ENCODE measurements at regions not wholly inside any gene's neighbourhood (a gene's known extent, or its start where the extent isn't known, plus 50 kb on each side); places are given as distances from the start of the nearest gene placed in this dataset.
A peak's percentile ranks its signal among the peaks of the same experiment; 100 is the strongest.
"Not testable (repeated sequence)": the region's sequence is repeated elsewhere in the genome, so short reads cannot be mapped to it uniquely, and the experiment has no call there.

- intact Hi-C loops (cut with DNase I), result no loop called here
- peak; percentile 59 to 92 (median 84) for DNase-seq
These were observed 253.1 kb downstream of the EFCAB11 start for GRCh38 chr14:89701211-89702043.

GRCh38 chr14:89700801-89701200 lies 253.7 kb downstream of the EFCAB11 start:
- no peak for DNase-seq
- intact Hi-C loops (cut with DNase I), result no loop called here

GRCh38 chr14:89699071-89699470 lies 255.5 kb downstream of the EFCAB11 start:
- DNase-seq, result no peak
- intact Hi-C loops (cut with DNase I), result no loop called here

GRCh38 chr14:89697281-89698060 lies 257.1 kb downstream of the EFCAB11 start:
- intact Hi-C loops (cut with DNase I), result no loop called here

GRCh38 chr14:89695846-89696245 lies 258.7 kb downstream of the EFCAB11 start:
- no peak for DNase-seq
- intact Hi-C loops (cut with DNase I), result no loop called here

More at GRCh38 chr14:89697281-89698060, 257.1 kb downstream of the EFCAB11 start:
- DNase-seq, result no peak

GRCh38 chr14:89690139-89690538 lies 264.4 kb downstream of the EFCAB11 start:
- intact Hi-C loops (cut with DNase I), result no loop called here
- no peak for DNase-seq

- intact Hi-C loops (cut with DNase I), result loop anchor here (10.0 kb wide), 1 partner anchor 45 kb away; no protein-coding TSS in a partner anchor
- DNase-seq, result not testable (repeated sequence)
These were observed 264.8 kb downstream of the EFCAB11 start for GRCh38 chr14:89689711-89690110.

GRCh38 chr14:89688507-89689211 lies 265.9 kb downstream of the EFCAB11 start:
- no peak for DNase-seq
- intact Hi-C loops (cut with DNase I), result loop anchor here (10.0 kb wide), 1 partner anchor 46 kb away; no protein-coding TSS in a partner anchor

GRCh38 chr14:89687129-89687528 lies 267.4 kb downstream of the EFCAB11 start:
- not testable (repeated sequence) for DNase-seq
- intact Hi-C loops (cut with DNase I), result loop anchor here (10.0 kb wide), 1 partner anchor 48 kb away; no protein-coding TSS in a partner anchor

GRCh38 chr14:89684139-89684538 lies 267.1 kb upstream of the FOXN3 start:
- intact Hi-C loops (cut with DNase I), result loop anchor here (10.0 kb wide), 1 partner anchor 51 kb away; no protein-coding TSS in a partner anchor
- no peak for DNase-seq

- intact Hi-C loops (cut with DNase I), result loop anchor here (10.0 kb wide), 1 partner anchor 53 kb away; no protein-coding TSS in a partner anchor
- peak in 18 of 42 donors; percentile 8 to 55 (median 36) for DNase-seq
These were observed 264.3 kb upstream of the FOXN3 start for GRCh38 chr14:89681086-89682018.

- intact Hi-C loops (cut with DNase I), result loop anchor here (10.0 kb wide), 1 partner anchor 55 kb away; no protein-coding TSS in a partner anchor
- no peak for DNase-seq
These were observed 263.1 kb upstream of the FOXN3 start for GRCh38 chr14:89680156-89680555.

GRCh38 chr14:89678768-89679167 lies 261.7 kb upstream of the FOXN3 start:
- no peak for DNase-seq
- intact Hi-C loops (cut with DNase I), result no loop called here

GRCh38 chr14:89675590-89675989 lies 258.6 kb upstream of the FOXN3 start:
- DNase-seq, result no peak
- intact Hi-C loops (cut with DNase I), result no loop called here

- no peak for DNase-seq
- intact Hi-C loops (cut with DNase I), result no loop called here
These were observed 257.9 kb upstream of the FOXN3 start for GRCh38 chr14:89674936-89675335.

GRCh38 chr14:89674240-89674639 lies 257.2 kb upstream of the FOXN3 start:
- intact Hi-C loops (cut with DNase I), result no loop called here
- no peak for DNase-seq

GRCh38 chr14:89673512-89674225 lies 256.6 kb upstream of the FOXN3 start:
- peak in 12 of 42 donors; percentile 3 to 51 (median 28) for DNase-seq

More at GRCh38 chr14:89673512-89674225, 256.6 kb upstream of the FOXN3 start:
- intact Hi-C loops (cut with DNase I), result no loop called here
